Bronchial epithelial cell (primary cell): ENCODE measurements at regions not wholly inside any gene's neighbourhood (a gene's known extent, or its start where the extent isn't known, plus 50 kb on each side); places are given as distances from the start of the nearest gene placed in this dataset.

Experiments used
- DNase-seq: peaks from one replicate; pipeline ENCODE4 v3.0.0-alpha.2; 2010; ENCODE audit warnings: low read depth
- FAIRE-seq: peaks from 2 replicates; lab custom pipeline; 2011; peaks lifted over from hg19 to GRCh38; lab: Jason Lieb, UNC
- H3K27me3 ChIP-seq: 2 replicates; pipeline ENCODE4 v1.5.1; 2011; ENCODE audit warnings: low read length; ENCODE audit not compliant: control insufficient read depth, insufficient read depth
- H3K36me3 ChIP-seq: 2 replicates; pipeline ENCODE4 v1.5.1; 2011; ENCODE audit warnings: low read length; ENCODE audit not compliant: control insufficient read depth, insufficient read depth
- H3K4me3 ChIP-seq: 2 replicates; pipeline ENCODE4 v1.5.1; 2011; ENCODE audit warnings: mild to moderate bottlenecking, low read depth, low read length, control low read depth
- CTCF ChIP-seq: IDR thresholded peaks from 2 replicates; pipeline ENCODE4 v1.5.1; 2011; ENCODE audit warnings: mild to moderate bottlenecking, moderate library complexity, low read length, control low read depth, inconsistent platforms; ENCODE audit not compliant: insufficient read depth, severe bottlenecking

GRCh38 chr1:108082738-108083562, 117.2 kb downstream of the SLC25A24 start:
- no peaks in the 10 kb centered on the region for H3K36me3 ChIP-seq
- DNase-seq (peak; percentile 31), FAIRE-seq (no peak)
- no peak overlapping the region for H3K4me3 ChIP-seq
- no peaks in the 10 kb centered on the region for H3K27me3 ChIP-seq
- TF ChIP-seq CTCF, result no peak

- FAIRE-seq (peak; percentile 70), DNase-seq (no peak)
- Histone ChIP-seq H3K36me3 (no peaks in the 10 kb centered on the region), H3K4me3 (no peak overlapping the region), H3K27me3 (no peaks in the 10 kb centered on the region)
- TF ChIP-seq CTCF, result no peak
Measured at GRCh38 chr1:108082001-108082400, 117.0 kb upstream of the VAV3 start.

GRCh38 chr1:108080448-108080847, 115.5 kb upstream of the VAV3 start:
- no peak for TF ChIP-seq CTCF
- H3K36me3 ChIP-seq, result no peaks in the 10 kb centered on the region
- no peak overlapping the region for H3K4me3 ChIP-seq
- FAIRE-seq (no peak), DNase-seq (no peak)
- no peaks in the 10 kb centered on the region for H3K27me3 ChIP-seq

GRCh38 chr1:108079440-108080025, 114.6 kb upstream of the VAV3 start:
- Histone ChIP-seq H3K4me3 (no peak overlapping the region), H3K27me3 (no peaks in the 10 kb centered on the region), H3K36me3 (no peaks in the 10 kb centered on the region)
- DNase-seq (no peak), FAIRE-seq (no peak)
- TF ChIP-seq CTCF, result no peak

GRCh38 chr1:108077991-108078390, 113.0 kb upstream of the VAV3 start:
- H3K27me3 ChIP-seq, result no peaks in the 10 kb centered on the region
- DNase-seq, result no peak
- FAIRE-seq, result no peak
- H3K36me3 ChIP-seq, result no peaks in the 10 kb centered on the region
- no peak for TF ChIP-seq CTCF
- no peak overlapping the region for H3K4me3 ChIP-seq
